H9 (cell line): ENCODE measurements at regions not wholly inside any gene's neighbourhood (a gene's known extent, or its start where the extent isn't known, plus 50 kb on each side); places are given as distances from the start of the nearest gene placed in this dataset.

ENCODE experiments used
- DNase-seq: peaks from one replicate; pipeline ENCODE4 v3.0.0-alpha.2; 2017
- H2AFZ ChIP-seq: one replicate; pipeline ENCODE4 v1.6.1; 2013; ENCODE audit warnings: mild to moderate bottlenecking, low read length, control low read depth, moderate library complexity
- H2AK5ac ChIP-seq: 2 replicates; pipeline ENCODE4 v1.6.1; 2013; ENCODE audit warnings: low read length, control low read depth, mixed read lengths; ENCODE audit not compliant: insufficient read length
- H2BK120ac ChIP-seq: one replicate; pipeline ENCODE4 v1.6.1; 2013; ENCODE audit warnings: low read depth, mild to moderate bottlenecking, low read length, control low read depth, inconsistent platforms; ENCODE audit not compliant: poor library complexity, severe bottlenecking
- H2BK12ac ChIP-seq: 2 replicates; pipeline ENCODE4 v1.6.1; 2013; ENCODE audit warnings: low read length, control low read depth, mixed read lengths, low read depth; ENCODE audit not compliant: insufficient read length
- H2BK15ac ChIP-seq: 2 replicates; pipeline ENCODE4 v1.6.1; 2013; ENCODE audit warnings: low read depth, low read length, control low read depth
- H2BK20ac ChIP-seq: one replicate; pipeline ENCODE4 v1.6.1; 2013; ENCODE audit warnings: low read depth, mild to moderate bottlenecking, low read length, control low read depth, inconsistent platforms; ENCODE audit not compliant: poor library complexity, severe bottlenecking
- H2BK5ac ChIP-seq: 2 replicates; pipeline ENCODE4 v1.6.1; 2013; ENCODE audit warnings: low read length, control low read depth, mixed read lengths; ENCODE audit not compliant: insufficient read length
- H3K14ac ChIP-seq: 2 replicates; pipeline ENCODE4 v1.6.1; 2013; ENCODE audit warnings: low read length, control low read depth; ENCODE audit not compliant: insufficient read depth
- H3K18ac ChIP-seq: 2 replicates; pipeline ENCODE4 v1.6.1; 2013; ENCODE audit warnings: low read depth, mild to moderate bottlenecking, mixed read lengths, low read length, control low read depth; ENCODE audit not compliant: insufficient read length
- H3K23ac ChIP-seq: 2 replicates; pipeline ENCODE4 v1.6.1; 2013; ENCODE audit warnings: low read length, control low read depth, mixed read lengths, low read depth; ENCODE audit not compliant: insufficient read length
- H3K23me2 ChIP-seq: 2 replicates; pipeline ENCODE4 v1.6.1; 2013; ENCODE audit warnings: low read depth, mild to moderate bottlenecking, mixed read lengths, low read length, control low read depth; ENCODE audit not compliant: insufficient read length, poor library complexity, severe bottlenecking
- H3K27ac ChIP-seq: 2 replicates; pipeline ENCODE4 v1.5.1; 2013; ENCODE audit warnings: low read length, control low read depth, mixed read lengths, low read depth; ENCODE audit not compliant: insufficient read length
- H3K27me3 ChIP-seq: 2 replicates; pipeline ENCODE4 v1.6.1; 2013; ENCODE audit warnings: low read length, control low read depth, inconsistent platforms; ENCODE audit not compliant: insufficient read depth
- H3K4ac ChIP-seq: 2 replicates; pipeline ENCODE4 v1.6.1; 2013; ENCODE audit warnings: low read depth, mild to moderate bottlenecking, control low read depth, inconsistent platforms, low read length, moderate library complexity
- H3K4me1 ChIP-seq: 2 replicates; pipeline ENCODE4 v1.6.1; 2013; ENCODE audit warnings: low read length, control low read depth, inconsistent platforms; ENCODE audit not compliant: insufficient read depth
- H3K4me2 ChIP-seq: 2 replicates; pipeline ENCODE4 v1.6.1; 2013; ENCODE audit warnings: low read length, control low read depth, mixed read lengths; ENCODE audit not compliant: insufficient read length, insufficient read depth
- H3K56ac ChIP-seq: 2 replicates; pipeline ENCODE4 v1.6.1; 2013; ENCODE audit warnings: low read depth, mild to moderate bottlenecking, mixed read lengths, low read length, control low read depth; ENCODE audit not compliant: insufficient read length
- H3K79me1 ChIP-seq: 2 replicates; pipeline ENCODE4 v1.6.1; 2013; ENCODE audit warnings: low read depth, mild to moderate bottlenecking, moderate library complexity, low read length, control low read depth, inconsistent platforms; ENCODE audit not compliant: insufficient read depth, poor library complexity, severe bottlenecking
- H3K79me2 ChIP-seq: 2 replicates; pipeline ENCODE4 v1.6.1; 2013; ENCODE audit warnings: low read length, control low read depth, inconsistent platforms; ENCODE audit not compliant: insufficient read depth
- H3K9ac ChIP-seq: 2 replicates; pipeline ENCODE4 v1.6.1; 2013; ENCODE audit warnings: low read length, control low read depth, mixed read lengths; ENCODE audit not compliant: insufficient read length; ENCODE audit errors: extremely low read depth
- H3K9me3 ChIP-seq: one replicate; pipeline ENCODE4 v1.6.1; 2013; ENCODE audit warnings: low read depth, low read length, inconsistent platforms; ENCODE audit not compliant: control insufficient read depth
- H3T11ph ChIP-seq: one replicate; pipeline ENCODE4 v1.6.1; 2013; ENCODE audit warnings: mild to moderate bottlenecking, low read length, control low read depth, inconsistent platforms
- H4K20me1 ChIP-seq: one replicate; pipeline ENCODE4 v1.6.1; 2013; ENCODE audit not compliant: control insufficient read depth, insufficient read length, insufficient read depth
- H4K5ac ChIP-seq: 2 replicates; pipeline ENCODE4 v1.6.1; 2013; ENCODE audit warnings: low read depth, mild to moderate bottlenecking, mixed read lengths, low read length, control low read depth; ENCODE audit not compliant: insufficient read length
- H4K8ac ChIP-seq: replicated peaks from 2 replicates; pipeline ENCODE4 v1.6.1; 2013; ENCODE audit warnings: low read length, control low read depth, mixed read lengths, low read depth; ENCODE audit not compliant: insufficient read length
- H4K91ac ChIP-seq: 2 replicates; pipeline ENCODE4 v1.6.1; 2013; ENCODE audit warnings: low read depth, mild to moderate bottlenecking, moderate library complexity, mixed read lengths, low read length, control low read depth; ENCODE audit not compliant: insufficient read length
- H3K27ac Mint-ChIP-seq, 3 experiments: 2 replicates in 2 of 3; 3 replicates in 1 of 3; pipeline ENCODE4 v1.8.0; 2020 to 2021; ENCODE audit warnings: mixed read lengths in 3 of 3, mild to moderate bottlenecking in 1 of 3, moderate library complexity in 1 of 3
- H3K27me3 Mint-ChIP-seq: 2 replicates; pipeline ENCODE4 v1.8.0; 2021; ENCODE audit warnings: low read depth, mild to moderate bottlenecking, moderate library complexity, mixed read lengths
- H3K36me3 Mint-ChIP-seq, 3 experiments: 2 replicates in 2 of 3; 3 replicates in 1 of 3; pipeline ENCODE4 v1.8.0; 2020 to 2021; ENCODE audit warnings: low read depth in 3 of 3, mixed read lengths in 3 of 3; ENCODE audit not compliant: insufficient read depth in 1 of 3
- H3K4me1 Mint-ChIP-seq, 2 experiments: 2 replicates each; pipeline ENCODE4 v1.8.0; 2020; ENCODE audit warnings: mixed read lengths in 2 of 2
- H3K4me3 Mint-ChIP-seq, 2 experiments: 2 replicates in 1 of 2; 3 replicates in 1 of 2; pipeline ENCODE4 v1.8.0; 2020 to 2021; ENCODE audit warnings: mild to moderate bottlenecking in 2 of 2, mixed read lengths in 2 of 2, moderate library complexity in 1 of 2
- H3K9me3 Mint-ChIP-seq, 2 experiments: 2 replicates in 1 of 2; 3 replicates in 1 of 2; pipeline ENCODE4 v1.8.0; 2020; ENCODE audit warnings: mild to moderate bottlenecking in 2 of 2, mixed read lengths in 2 of 2, moderate library complexity in 1 of 2
- WGBS: extraction: QIAGEN DNeasy Blood & Tissue Kit; methylation state at CpG from one replicate; pipeline ENCODE4 v1.1.7; 2013; ENCODE audit warnings: missing lambda C conversion rate, low lambda C conversion rate, mixed read lengths; ENCODE audit not compliant: insufficient read length; ENCODE audit errors: extremely low coverage; 5-methylcytosine and 5-hydroxymethylcytosine counted together
- TF ChIP-seq, protein P1 (sequence below): fragments of 200-600 bp; sonication (generic); conservative IDR thresholded peaks from 3 replicates; pipeline ENCODE4 v1.8.0; 2021; ENCODE audit warnings: antibody characterized with exemption, mild to moderate bottlenecking

DNA sequence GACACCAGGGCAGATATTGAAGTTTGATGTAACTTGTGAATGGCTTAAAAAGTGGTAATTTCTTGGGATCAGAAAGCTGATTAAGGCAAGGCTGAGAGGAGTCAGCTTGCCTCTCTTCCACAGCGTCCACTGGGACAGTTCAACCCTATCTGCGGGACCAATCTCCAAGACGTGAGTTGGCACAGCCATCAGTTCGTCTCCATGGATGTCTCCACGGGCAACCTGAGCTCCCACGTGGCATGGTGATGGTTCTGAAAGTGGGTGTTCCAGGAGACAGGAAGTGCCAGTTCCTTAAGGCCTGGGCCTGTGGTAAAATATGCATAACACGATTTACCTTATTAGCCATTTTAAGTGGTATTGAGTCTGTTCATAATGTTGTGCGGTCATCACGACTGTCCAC is 67.9 kb upstream of the BHLHE23 start:
- Histone ChIP-seq H3K14ac (no peak overlapping the region), H4K8ac (no peak overlapping the region), H3K27ac (no peak overlapping the region), H2BK120ac (no peak overlapping the region), H3K4me2 (no peak overlapping the region), H4K5ac (no peak overlapping the region), H2BK15ac (no peak overlapping the region), H2AFZ (no peak overlapping the region), H3K9me3 (no peaks in the 10 kb centered on the region), H3K27me3 (peaks cover 5% of the 10 kb centered on the region; the same call in 1 of the 2 replicates), H3K79me2 (no peaks in the 10 kb centered on the region), H2AK5ac (no peak overlapping the region), H3K23me2 (peaks cover 3% of the 10 kb centered on the region), H3K18ac (no peak overlapping the region), H3K4ac (no peak overlapping the region), H3K79me1 (no peaks in the 10 kb centered on the region), H2BK12ac (no peak overlapping the region), H4K20me1 (no peaks in the 10 kb centered on the region), H3K56ac (no peak overlapping the region), H2BK5ac (no peak overlapping the region), H4K91ac (no peak overlapping the region), H3T11ph (no peak overlapping the region), H3K4me1 (no peaks in the 10 kb centered on the region), H3K23ac (no peak overlapping the region), H3K9ac (no peak overlapping the region), H2BK20ac (no peak overlapping the region)
- peaks cover 84% of the 10 kb centered on the region for H3K27me3 Mint-ChIP-seq
- peaks cover 10 to 11% of the 10 kb centered on the region in 2 experiments for H3K9me3 Mint-ChIP-seq
- TF ChIP-seq, protein P1, sequence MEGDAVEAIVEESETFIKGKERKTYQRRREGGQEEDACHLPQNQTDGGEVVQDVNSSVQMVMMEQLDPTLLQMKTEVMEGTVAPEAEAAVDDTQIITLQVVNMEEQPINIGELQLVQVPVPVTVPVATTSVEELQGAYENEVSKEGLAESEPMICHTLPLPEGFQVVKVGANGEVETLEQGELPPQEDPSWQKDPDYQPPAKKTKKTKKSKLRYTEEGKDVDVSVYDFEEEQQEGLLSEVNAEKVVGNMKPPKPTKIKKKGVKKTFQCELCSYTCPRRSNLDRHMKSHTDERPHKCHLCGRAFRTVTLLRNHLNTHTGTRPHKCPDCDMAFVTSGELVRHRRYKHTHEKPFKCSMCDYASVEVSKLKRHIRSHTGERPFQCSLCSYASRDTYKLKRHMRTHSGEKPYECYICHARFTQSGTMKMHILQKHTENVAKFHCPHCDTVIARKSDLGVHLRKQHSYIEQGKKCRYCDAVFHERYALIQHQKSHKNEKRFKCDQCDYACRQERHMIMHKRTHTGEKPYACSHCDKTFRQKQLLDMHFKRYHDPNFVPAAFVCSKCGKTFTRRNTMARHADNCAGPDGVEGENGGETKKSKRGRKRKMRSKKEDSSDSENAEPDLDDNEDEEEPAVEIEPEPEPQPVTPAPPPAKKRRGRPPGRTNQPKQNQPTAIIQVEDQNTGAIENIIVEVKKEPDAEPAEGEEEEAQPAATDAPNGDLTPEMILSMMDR = no peak
- WGBS = no CpG with 5 or more reads among the region's 9 CpGs
- H3K36me3 Mint-ChIP-seq = no peaks in the 10 kb centered on the region; a peak in 1 of 7 replicates
- peaks cover 0 to 5% of the 10 kb centered on the region in 2 experiments; a peak in 2 of 4 replicates for H3K4me1 Mint-ChIP-seq
- no peak overlapping the region for H3K27ac Mint-ChIP-seq
- DNase-seq = no peak
- H3K4me3 Mint-ChIP-seq = no peak overlapping the region
